Liver (tissue), 8 donors: ENCODE measurements at regions not wholly inside any gene's neighbourhood (a gene's known extent, or its start where the extent isn't known, plus 50 kb on each side); places are given as distances from the start of the nearest gene placed in this dataset.
A peak's percentile ranks its signal among the peaks of the same experiment; 100 is the strongest.
"Not testable (repeated sequence)": the region's sequence is repeated elsewhere in the genome, so short reads cannot be mapped to it uniquely, and the experiment has no call there.

Experiments used
- DNase-seq: peaks from one replicate; pipeline ENCODE4 v3.0.0-alpha.2; 2017; ENCODE audit warnings: low spot score
- H3K27ac ChIP-seq, 2 donors: one replicate each; pipeline ENCODE4 v1.7.0; 2013; ENCODE audit warnings: inconsistent platforms in 2 of 2, low read length in 2 of 2, control low read depth in 1 of 2, low read depth in 1 of 2, mild to moderate bottlenecking in 1 of 2
- H3K27me3 ChIP-seq, 4 donors: one replicate each; pipeline versions ENCODE4 v1.6.1 to v1.7.0; 2013; ENCODE audit warnings: low read length in 3 of 4, inconsistent platforms in 1 of 4, mild to moderate bottlenecking in 1 of 4, moderate library complexity in 1 of 4; ENCODE audit not compliant: control insufficient read depth in 4 of 4, insufficient read depth in 4 of 4
- H3K36me3 ChIP-seq, 4 donors: one replicate each; pipeline versions ENCODE4 v1.6.1 to v1.7.0; 2013; ENCODE audit warnings: low read length in 3 of 4, mild to moderate bottlenecking in 3 of 4, low read depth in 1 of 4, moderate library complexity in 1 of 4; ENCODE audit not compliant: control insufficient read depth in 4 of 4, insufficient read depth in 3 of 4
- H3K4me1 ChIP-seq, 4 donors: one replicate each; pipeline versions ENCODE4 v1.6.1 to v1.7.0; 2013; ENCODE audit warnings: low read length in 3 of 4, mild to moderate bottlenecking in 3 of 4, moderate library complexity in 1 of 4; ENCODE audit not compliant: control insufficient read depth in 4 of 4, insufficient read depth in 4 of 4
- H3K4me3 ChIP-seq, 3 donors: one replicate each; pipeline versions ENCODE4 v1.6.1 to v1.7.0; 2013; ENCODE audit warnings: low read length in 3 of 3, control low read depth in 1 of 3, low read depth in 1 of 3, mild to moderate bottlenecking in 1 of 3
- H3K9ac ChIP-seq, 2 donors: one replicate each; pipeline ENCODE4 v1.7.0; 2013; ENCODE audit warnings: low read length in 2 of 2, mild to moderate bottlenecking in 2 of 2, moderate library complexity in 2 of 2, control low read depth in 1 of 2, low read depth in 1 of 2
- H3K9me3 ChIP-seq, 4 donors: one replicate each; pipeline versions ENCODE4 v1.6.1 to v1.7.0; 2013; ENCODE audit warnings: low read length in 3 of 4; ENCODE audit not compliant: control insufficient read depth in 4 of 4
- JUND ChIP-seq, 2 donors: IDR thresholded peaks; 2 replicates each; pipeline ENCODE4 v1.6.1; 2016; ENCODE audit warnings: antibody characterized with exemption in 2 of 2
- NR2F2 ChIP-seq: IDR thresholded peaks from 2 replicates; pipeline ENCODE4 v1.6.1; 2016; ENCODE audit warnings: antibody characterized with exemption
- RAD21 ChIP-seq, 2 donors: IDR thresholded peaks; 2 replicates each; pipeline ENCODE4 v1.6.1; 2016; ENCODE audit warnings: antibody characterized with exemption in 2 of 2, mild to moderate bottlenecking in 2 of 2
- RXRA ChIP-seq, 2 donors: IDR thresholded peaks; 2 replicates each; pipeline ENCODE4 v1.6.1; 2017 to 2018; ENCODE audit warnings: antibody characterized with exemption in 2 of 2, mild to moderate bottlenecking in 1 of 2
- ZBTB33 ChIP-seq: IDR thresholded peaks from 2 replicates; pipeline ENCODE4 v1.6.1; 2016; ENCODE audit warnings: antibody characterized with exemption
- WGBS: extraction: QIAGEN DNeasy Blood & Tissue Kit; methylation state at CpG from one replicate; pipeline ENCODE4 v1.1.7; 2013; 5-methylcytosine and 5-hydroxymethylcytosine counted together
- TF ChIP-seq, protein P1 (sequence below): fragments of 150-350 bp; IDR thresholded peaks from 2 replicates; pipeline ENCODE4 v1.5.1; 2017; ENCODE audit warnings: improper control_type of control experiment, low read depth, low read length; ENCODE audit not compliant: missing input control
- donor health status: healthy.
- donor health status: healthy.
- donor health status: healthy.
- donor health status: healthy.
- donor health status: healthy.

DNA sequence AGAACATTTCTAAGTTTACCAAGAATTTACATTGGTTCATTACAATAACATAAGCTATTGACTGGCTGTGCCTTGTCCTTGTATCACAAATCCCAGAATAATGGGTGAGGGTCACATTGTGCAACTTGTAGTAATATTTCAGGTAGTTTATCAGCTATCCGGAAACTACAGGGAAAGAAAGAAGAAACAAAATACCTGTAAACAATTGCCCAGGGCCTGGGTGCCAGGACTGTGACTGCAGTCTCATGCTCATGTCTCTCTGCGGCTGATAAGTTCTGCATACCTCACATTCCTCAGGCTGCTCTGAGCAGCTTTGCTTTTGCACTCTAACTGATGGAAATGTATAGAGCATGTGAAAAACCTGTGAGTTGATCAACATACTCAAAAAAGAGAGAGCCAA is 131.8 kb upstream of the TRIM24 start (continued):
- no peak for TF ChIP-seq ZBTB33

GRCh38 chr7:138332850-138333249 is 127.2 kb upstream of the TRIM24 start:
- H3K9me3 ChIP-seq = peaks cover 6 to 10% (median 8%) of the 10 kb centered on the region in 4 donors
- whole genome bisulfite sequencing = 94% methylated on average over 5 of the region's 5 CpGs
- H3K4me1 ChIP-seq, DNase-seq, H3K27me3 ChIP-seq, H3K27ac ChIP-seq, H3K9ac ChIP-seq, H3K36me3 ChIP-seq, H3K4me3 ChIP-seq: not testable (repeated sequence)

GRCh38 chr7:138338361-138338760 is 121.7 kb upstream of the TRIM24 start:
- DNase-seq = no peak
- no peak overlapping the region for H3K4me3 ChIP-seq

DNA sequence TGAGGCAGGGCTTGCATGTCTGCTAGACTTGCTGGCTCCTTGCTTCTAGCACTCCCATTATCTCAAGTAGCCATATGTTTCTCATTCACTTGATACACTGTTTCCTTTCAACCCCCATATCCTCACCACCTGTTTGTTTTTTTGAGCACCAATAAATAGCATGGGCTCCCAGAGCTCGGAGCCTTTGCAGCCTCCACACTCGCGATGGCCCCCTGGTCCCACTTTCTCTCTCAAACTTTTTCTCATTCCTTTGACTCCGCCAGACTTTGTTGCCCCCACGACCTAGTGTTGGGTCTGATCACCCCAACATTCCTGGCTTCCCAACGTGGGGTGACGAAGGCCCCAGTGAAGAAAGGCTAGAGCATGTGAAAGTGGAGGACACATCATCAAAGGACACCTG is 120.8 kb upstream of the TRIM24 start:
- not testable (repeated sequence) for H3K27ac ChIP-seq, DNase-seq, H3K36me3 ChIP-seq, H3K4me3 ChIP-seq, H3K9ac ChIP-seq, H3K27me3 ChIP-seq, H3K4me1 ChIP-seq, H3K9me3 ChIP-seq
- 95% methylated on average over 7 of the region's 7 CpGs for WGBS

More at GRCh38 chr7:138338361-138338760, 121.7 kb upstream of the TRIM24 start:
- no peaks in the 10 kb centered on the region for H3K4me1 ChIP-seq
- H3K27ac ChIP-seq = no peak overlapping the region
- H3K27me3 ChIP-seq = no peaks in the 10 kb centered on the region
- no peaks in the 10 kb centered on the region for H3K36me3 ChIP-seq
- TF ChIP-seq, protein P1, sequence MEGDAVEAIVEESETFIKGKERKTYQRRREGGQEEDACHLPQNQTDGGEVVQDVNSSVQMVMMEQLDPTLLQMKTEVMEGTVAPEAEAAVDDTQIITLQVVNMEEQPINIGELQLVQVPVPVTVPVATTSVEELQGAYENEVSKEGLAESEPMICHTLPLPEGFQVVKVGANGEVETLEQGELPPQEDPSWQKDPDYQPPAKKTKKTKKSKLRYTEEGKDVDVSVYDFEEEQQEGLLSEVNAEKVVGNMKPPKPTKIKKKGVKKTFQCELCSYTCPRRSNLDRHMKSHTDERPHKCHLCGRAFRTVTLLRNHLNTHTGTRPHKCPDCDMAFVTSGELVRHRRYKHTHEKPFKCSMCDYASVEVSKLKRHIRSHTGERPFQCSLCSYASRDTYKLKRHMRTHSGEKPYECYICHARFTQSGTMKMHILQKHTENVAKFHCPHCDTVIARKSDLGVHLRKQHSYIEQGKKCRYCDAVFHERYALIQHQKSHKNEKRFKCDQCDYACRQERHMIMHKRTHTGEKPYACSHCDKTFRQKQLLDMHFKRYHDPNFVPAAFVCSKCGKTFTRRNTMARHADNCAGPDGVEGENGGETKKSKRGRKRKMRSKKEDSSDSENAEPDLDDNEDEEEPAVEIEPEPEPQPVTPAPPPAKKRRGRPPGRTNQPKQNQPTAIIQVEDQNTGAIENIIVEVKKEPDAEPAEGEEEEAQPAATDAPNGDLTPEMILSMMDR = no peak
- TF ChIP-seq NR2F2 (peak; percentile 59), RAD21 (IDR thresholded peaks at IDR 0.05) (peak; percentile 24 to 28)
- H3K9me3 ChIP-seq = peaks cover 0 to 6% (median 2%) of the 10 kb centered on the region in 4 donors
- no peak overlapping the region for H3K9ac ChIP-seq

DNA sequence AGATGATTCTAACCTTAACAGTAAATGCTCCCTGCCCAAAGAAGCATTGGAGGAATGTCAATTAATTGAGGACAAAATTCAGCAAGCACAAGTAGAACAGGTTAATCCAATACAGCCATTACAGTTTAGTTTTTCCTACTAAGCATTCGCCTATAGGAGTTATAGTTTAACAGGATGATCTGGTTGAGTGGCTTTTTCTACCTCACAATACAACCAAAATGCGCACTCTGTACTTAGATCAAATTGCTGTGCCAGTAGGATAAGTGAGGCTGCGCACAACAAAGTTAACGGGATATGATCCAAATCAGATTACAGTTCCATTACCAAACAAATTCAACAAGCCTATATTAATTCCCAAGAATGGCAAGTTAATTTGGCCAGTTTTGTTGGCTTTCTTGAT is 117.1 kb upstream of the TRIM24 start:
- Histone ChIP-seq H3K4me1 (no peaks in the 10 kb centered on the region), H3K9me3 (peaks cover 0 to 3% (median 0%) of the 10 kb centered on the region in 4 donors), H3K36me3 (no peaks in the 10 kb centered on the region), H3K27ac (no peak overlapping the region), H3K9ac (no peak overlapping the region), H3K4me3 (no peak overlapping the region), H3K27me3 (no peaks in the 10 kb centered on the region)
- no peak for DNase-seq
- WGBS = 97% methylated on average over 4 of the region's 4 CpGs
- TF ChIP-seq RXRA (IDR thresholded peaks at IDR 0.05) (no peak), JUND (IDR thresholded peaks at IDR 0.05) (no peak)
- TF ChIP-seq, protein P1 = no peak
